ENCODE measurements at regions not wholly inside any gene's neighbourhood (a gene's known extent, or its start where the extent isn't known, plus 50 kb on each side); places are given as distances from the start of the nearest gene placed in this dataset.

DNA sequence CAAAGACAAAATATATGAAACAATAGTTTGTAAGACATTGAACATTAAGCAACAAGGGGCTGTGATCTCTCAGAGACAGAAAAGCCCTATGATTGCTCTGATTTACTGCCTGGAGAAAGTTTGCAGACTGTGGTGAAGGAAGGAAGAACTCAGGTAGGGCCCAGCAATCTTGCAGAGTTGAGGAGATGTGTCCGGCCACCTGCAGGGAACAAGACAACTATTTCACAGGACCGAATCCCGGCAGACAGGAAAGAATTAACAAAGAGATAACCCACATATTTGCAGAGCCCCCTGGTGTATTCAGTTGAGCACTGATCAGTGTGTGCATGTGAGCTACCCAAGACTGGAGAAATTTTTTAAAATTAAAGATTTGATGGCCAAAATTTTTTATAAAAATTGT, 58.3 kb upstream of the FMN2 start:
- TF ChIP-seq, protein P1, sequence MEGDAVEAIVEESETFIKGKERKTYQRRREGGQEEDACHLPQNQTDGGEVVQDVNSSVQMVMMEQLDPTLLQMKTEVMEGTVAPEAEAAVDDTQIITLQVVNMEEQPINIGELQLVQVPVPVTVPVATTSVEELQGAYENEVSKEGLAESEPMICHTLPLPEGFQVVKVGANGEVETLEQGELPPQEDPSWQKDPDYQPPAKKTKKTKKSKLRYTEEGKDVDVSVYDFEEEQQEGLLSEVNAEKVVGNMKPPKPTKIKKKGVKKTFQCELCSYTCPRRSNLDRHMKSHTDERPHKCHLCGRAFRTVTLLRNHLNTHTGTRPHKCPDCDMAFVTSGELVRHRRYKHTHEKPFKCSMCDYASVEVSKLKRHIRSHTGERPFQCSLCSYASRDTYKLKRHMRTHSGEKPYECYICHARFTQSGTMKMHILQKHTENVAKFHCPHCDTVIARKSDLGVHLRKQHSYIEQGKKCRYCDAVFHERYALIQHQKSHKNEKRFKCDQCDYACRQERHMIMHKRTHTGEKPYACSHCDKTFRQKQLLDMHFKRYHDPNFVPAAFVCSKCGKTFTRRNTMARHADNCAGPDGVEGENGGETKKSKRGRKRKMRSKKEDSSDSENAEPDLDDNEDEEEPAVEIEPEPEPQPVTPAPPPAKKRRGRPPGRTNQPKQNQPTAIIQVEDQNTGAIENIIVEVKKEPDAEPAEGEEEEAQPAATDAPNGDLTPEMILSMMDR (optimal IDR thresholded peaks at IDR 0.05 in 1 of 3, IDR thresholded peaks at IDR 0.05 in 1 of 3, conservative IDR thresholded peaks at IDR 0.05 in 1 of 3; ENCODE audit: extremely low read depth in 1 of 3, insufficient read depth in 2 of 3, low read length in 3 of 3), result no peak
- TF ChIP-seq EZH2 (IDR thresholded peaks at IDR 0.05; ENCODE audit: low read length), result no peak

Data from keratinocyte (primary cell).